HepG2 (cell line): ENCODE measurements at regions not wholly inside any gene's neighbourhood (a gene's known extent, or its start where the extent isn't known, plus 50 kb on each side); places are given as distances from the start of the nearest gene placed in this dataset.

ENCODE experiments used
- ATAC-seq: fragments of 200-7000 bp; cut with Tn5 transposase; 3 replicates; pipeline ENCODE4 v1.9.1; 2020; ENCODE audit warnings: mild to moderate bottlenecking, moderate library complexity
- BruUV-seq: library from RNA; stranded (reverse); fragments of 400-500 nt; replicated peaks from 2 replicates; lab custom pipeline; 2021; lab: Mats Ljungman, UMichigan
- CTCF ChIA-PET: fragments of 300-600 bp; formaldehyde crosslinking; extraction: SDS; loops from one replicate; lab custom pipeline; 2021; ENCODE audit warnings: low total read pairs, inconsistent platforms, low intra/inter-chr PET ratio; lab: Yijun Ruan, JAX
- POLR2A ChIA-PET: fragments of 350-600 bp; sonication (Branson Sonifier 250); formaldehyde crosslinking; loops from one replicate; lab custom pipeline; 2020; ENCODE audit warnings: antibody characterized with exemption, inconsistent platforms; lab: Yijun Ruan, JAX
- DNase-seq: peaks from one replicate; pipeline ENCODE4 v3.0.0-alpha.2; 2015; ENCODE audit warnings: low spot score
- FAIRE-seq: peaks from 3 replicates; lab custom pipeline; 2011; peaks lifted over from hg19 to GRCh38; lab: Jason Lieb, UNC
- H2AFZ ChIP-seq: one replicate; pipeline ENCODE4 v1.6.1; 2011; ENCODE audit warnings: low read length, inconsistent platforms
- H3K27ac ChIP-seq: fragments of 300-600 bp; 3 replicates; pipeline ENCODE4 v1.8.0; 2011; ENCODE audit warnings: mixed run types, mild to moderate bottlenecking, mixed read lengths, low read length, inconsistent platforms; ENCODE audit not compliant: insufficient read depth; ENCODE audit errors: extremely low read length
- H3K27me3 ChIP-seq, 2 experiments: fragments of 200-600 bp in 1 of 2; 2 replicates in 1 of 2; 3 replicates in 1 of 2; pipeline versions ENCODE4 v1.6.0 to v1.8.0; 2011; ENCODE audit warnings: low read length in 2 of 2, mild to moderate bottlenecking in 2 of 2, moderate library complexity in 2 of 2, inconsistent platforms in 1 of 2; ENCODE audit not compliant: insufficient read depth in 2 of 2, control insufficient read depth in 1 of 2
- H3K36me3 ChIP-seq, 2 experiments: fragments of 200-600 bp in 1 of 2; replicated peaks in 1 of 2; 2 replicates in 1 of 2; 3 replicates in 1 of 2; pipeline versions ENCODE4 v1.5.1 to v1.8.0; 2011; ENCODE audit warnings: low read length in 2 of 2, inconsistent platforms in 1 of 2; ENCODE audit not compliant: insufficient read depth in 2 of 2, control insufficient read depth in 1 of 2
- H3K4me1 ChIP-seq: 2 replicates; pipeline ENCODE4 v1.5.1; 2012; ENCODE audit warnings: low read length, inconsistent platforms; ENCODE audit not compliant: insufficient read depth
- H3K4me2 ChIP-seq: 2 replicates; pipeline ENCODE4 v1.6.0; 2011; ENCODE audit warnings: low read depth, low read length, inconsistent platforms
- H3K4me3 ChIP-seq, 3 experiments: fragments of 200-600 bp in 1 of 3; sonication (generic), shearing (Covaris generic) in 1 of 3; replicated peaks in 1 of 3; 2 replicates each; pipeline ENCODE4 v1.5.1; 2011 to 2016; ENCODE audit warnings: low read length in 3 of 3, inconsistent platforms in 2 of 3, low read depth in 2 of 3, mild to moderate bottlenecking in 2 of 3, control low read depth in 1 of 3, mixed read lengths in 1 of 3; ENCODE audit not compliant: insufficient read depth in 1 of 3
- H3K79me2 ChIP-seq: one replicate; pipeline ENCODE4 v1.6.1; 2011; ENCODE audit warnings: low read length, inconsistent platforms; ENCODE audit not compliant: insufficient read depth
- H3K9ac ChIP-seq: 2 replicates; pipeline ENCODE4 v1.6.0; 2011; ENCODE audit warnings: mild to moderate bottlenecking, low read depth, low read length, inconsistent platforms; ENCODE audit not compliant: insufficient read depth
- H3K9me3 ChIP-seq: 2 replicates; pipeline ENCODE4 v1.5.1; 2012; ENCODE audit warnings: mild to moderate bottlenecking, low read length
- H4K20me1 ChIP-seq: 2 replicates; pipeline ENCODE4 v1.6.0; 2011; ENCODE audit warnings: inconsistent platforms, mild to moderate bottlenecking, low read length, moderate library complexity; ENCODE audit not compliant: insufficient read depth
- DPF2 ChIP-seq: sonication (generic); formaldehyde crosslinking; IDR thresholded peaks from 2 replicates; pipeline ENCODE4 v1.4.0; 2020; ENCODE audit warnings: mild to moderate bottlenecking, low read depth, missing genetic modification reagents, borderline replicate concordance
- GATAD2A ChIP-seq: IDR thresholded peaks from 2 replicates; pipeline ENCODE4 v1.6.1; 2016
- GPN1 ChIP-seq: sonication (generic); formaldehyde crosslinking; IDR thresholded peaks from 2 replicates; pipeline ENCODE4 v1.5.1; 2020; ENCODE audit warnings: missing genetic modification reagents, borderline replicate concordance
- HNRNPLL ChIP-seq: fragments of 200-400 bp; formaldehyde crosslinking; IDR thresholded peaks from 2 replicates; pipeline ENCODE4 v1.6.1; 2017; ENCODE audit warnings: mild to moderate bottlenecking, low read depth, low read length; ENCODE audit not compliant: poor library complexity, severe bottlenecking
- IRX3 ChIP-seq: sonication (generic); formaldehyde crosslinking; IDR thresholded peaks from 2 replicates; pipeline ENCODE4 v1.8.1; 2023; ENCODE audit warnings: mild to moderate bottlenecking, low read depth, missing genetic modification reagents, borderline replicate concordance
- NCOA5 ChIP-seq: sonication (generic); formaldehyde crosslinking; IDR thresholded peaks from 2 replicates; pipeline ENCODE4 v1.4.0; 2020; ENCODE audit warnings: missing genetic modification reagents
- POLR2G ChIP-seq: fragments of 200-400 bp; formaldehyde crosslinking; IDR thresholded peaks from 2 replicates; pipeline ENCODE4 v1.6.1; 2018; ENCODE audit warnings: mild to moderate bottlenecking, low read depth, low read length, moderate library complexity
- RAD21 ChIP-seq: fragments of 450-650 bp; formaldehyde crosslinking; IDR thresholded peaks from 2 replicates; pipeline ENCODE4 v1.5.0; 2020; ENCODE audit warnings: mild to moderate bottlenecking
- RBFOX2 ChIP-seq: fragments of 200-400 bp; formaldehyde crosslinking; IDR thresholded peaks from 2 replicates; pipeline ENCODE4 v1.6.1; 2017; ENCODE audit warnings: low read depth, mild to moderate bottlenecking, low read length
- SETDB1 ChIP-seq: sonication (generic); formaldehyde crosslinking; IDR thresholded peaks from 2 replicates; pipeline ENCODE4 v1.5.1; 2020; ENCODE audit warnings: missing genetic modification reagents, mild to moderate bottlenecking, borderline replicate concordance
- U2AF2 ChIP-seq: fragments of 200-400 bp; formaldehyde crosslinking; IDR thresholded peaks from 2 replicates; pipeline ENCODE4 v1.6.1; 2017; ENCODE audit warnings: low read depth, mild to moderate bottlenecking, low read length
- ZBTB21 ChIP-seq: sonication (generic); formaldehyde crosslinking; IDR thresholded peaks from 2 replicates; pipeline ENCODE4 v1.4.0; 2020; ENCODE audit warnings: missing genetic modification reagents
- ZNF207 ChIP-seq: fragments of 450-650 bp; IDR thresholded peaks from 2 replicates; pipeline ENCODE4 v1.6.1; 2016; ENCODE audit warnings: antibody characterized with exemption, borderline replicate concordance
- ZNF343 ChIP-seq: sonication (generic); formaldehyde crosslinking; IDR thresholded peaks from 2 replicates; pipeline ENCODE4 v1.4.0; 2020; ENCODE audit warnings: mild to moderate bottlenecking, missing genetic modification reagents
- ZNF451 ChIP-seq: sonication (generic); formaldehyde crosslinking; IDR thresholded peaks from 2 replicates; pipeline ENCODE4 v1.5.0; 2020; ENCODE audit warnings: mild to moderate bottlenecking, missing genetic modification reagents
- ZNF674 ChIP-seq: sonication (generic); formaldehyde crosslinking; IDR thresholded peaks from 2 replicates; pipeline ENCODE4 v1.5.0; 2020; ENCODE audit warnings: low read depth, mild to moderate bottlenecking, missing genetic modification reagents
- ZNF776 ChIP-seq: sonication (generic); formaldehyde crosslinking; IDR thresholded peaks from 2 replicates; pipeline ENCODE4 v1.4.0; 2020; ENCODE audit warnings: mild to moderate bottlenecking, missing genetic modification reagents
- WGBS: methylation state at CpG from one replicate; pipeline ENCODE4 v1.1.6; 2017; ENCODE audit warnings: low lambda C conversion rate; 5-methylcytosine and 5-hydroxymethylcytosine counted together
- in situ Hi-C: cut with HindIII; loops from 2 replicates; pipeline ENCODE4 v1.10.0; 2017; ENCODE audit warnings: low pct_unique_long_range_greater_than_20kb; ENCODE audit not compliant: extremely low pct_ligation_motif_present
- intact Hi-C: fragments of 100-400 bp; cut with micrococcal nuclease; formaldehyde crosslinking; loops from one replicate; pipeline ENCODE4 v1.10.0; 2022; ENCODE audit not compliant: unreplicated experiment
- TF ChIP-seq, protein P1 (sequence below): IDR thresholded peaks from 2 replicates; pipeline ENCODE4 v1.6.1; 2018; ENCODE audit warnings: missing genetic modification reagents, mild to moderate bottlenecking, missing compliant biosample characterization
- TF ChIP-seq, protein P2 (sequence below): fragments of 450-650 bp; IDR thresholded peaks from 2 replicates; pipeline ENCODE4 v1.6.1; 2016
- TF ChIP-seq, protein P3 (sequence below): IDR thresholded peaks from 2 replicates; pipeline ENCODE4 v1.6.1; 2016; ENCODE audit warnings: mild to moderate bottlenecking

DNA sequence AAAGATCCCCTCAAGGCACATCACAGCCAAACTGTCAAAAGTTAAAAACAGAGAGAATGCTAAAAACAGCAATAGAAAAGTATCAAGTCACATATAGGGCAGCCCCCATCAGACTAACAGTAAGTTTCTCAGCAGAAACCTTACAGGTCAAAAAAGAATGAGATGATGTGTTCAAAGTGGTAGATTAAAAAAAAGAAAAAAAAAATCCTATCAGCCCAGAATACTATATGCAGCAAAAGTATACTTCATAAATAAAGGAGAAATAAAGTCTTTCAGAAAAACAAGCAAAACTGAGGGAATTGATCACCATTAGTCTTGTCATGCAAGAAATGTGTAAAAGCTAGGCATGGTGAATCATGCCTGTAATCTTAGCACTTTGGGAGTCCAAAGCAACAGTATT, 99.9 kb upstream of the RAD23B start:
- CTCF ChIA-PET, result no interaction called here
- no peak for ATAC-seq
- H3K27ac ChIP-seq, result no peak overlapping the region

DNA sequence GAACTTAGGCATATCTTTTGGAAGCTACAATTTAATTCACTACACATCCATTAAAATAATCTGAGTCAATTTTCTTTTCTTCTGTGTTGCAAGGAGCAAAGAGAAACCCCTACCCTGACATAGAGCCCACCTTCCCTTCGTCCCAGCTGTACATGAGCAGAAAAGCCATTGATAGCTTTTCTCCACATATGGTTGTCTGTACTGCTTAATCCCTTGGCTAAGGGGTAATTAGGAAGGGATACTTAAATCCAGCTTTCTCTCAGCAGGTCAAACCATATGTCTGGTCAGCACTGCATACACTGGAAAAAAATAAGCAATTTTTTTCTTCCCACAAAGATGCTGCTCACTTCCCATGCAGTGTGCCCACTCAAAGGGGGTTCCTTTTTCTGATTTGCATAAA, 94.7 kb upstream of the RAD23B start:
- CTCF ChIA-PET, result no interaction called here
- DNase-seq, result no peak
- BruUV-seq, result no TSS peak

More for the DNA sequence above, 99.9 kb upstream of the RAD23B start:
- intact Hi-C loops (no loop called here), in situ Hi-C loops (no loop called here)
- Histone ChIP-seq H3K79me2 (no peaks in the 10 kb centered on the region), H3K4me3 (no peak overlapping the region), H3K36me3 (no peaks in the 10 kb centered on the region), H3K4me1 (no peaks in the 10 kb centered on the region), H3K9ac (no peak overlapping the region), H4K20me1 (no peaks in the 10 kb centered on the region), H3K9me3 (no peaks in the 10 kb centered on the region; the same call in 1 of the 2 replicates), H2AFZ (no peak overlapping the region), H3K4me2 (no peak overlapping the region), H3K27me3 (no peaks in the 10 kb centered on the region; a peak in 1 of 5 replicates)
- TF ChIP-seq, protein P1, sequence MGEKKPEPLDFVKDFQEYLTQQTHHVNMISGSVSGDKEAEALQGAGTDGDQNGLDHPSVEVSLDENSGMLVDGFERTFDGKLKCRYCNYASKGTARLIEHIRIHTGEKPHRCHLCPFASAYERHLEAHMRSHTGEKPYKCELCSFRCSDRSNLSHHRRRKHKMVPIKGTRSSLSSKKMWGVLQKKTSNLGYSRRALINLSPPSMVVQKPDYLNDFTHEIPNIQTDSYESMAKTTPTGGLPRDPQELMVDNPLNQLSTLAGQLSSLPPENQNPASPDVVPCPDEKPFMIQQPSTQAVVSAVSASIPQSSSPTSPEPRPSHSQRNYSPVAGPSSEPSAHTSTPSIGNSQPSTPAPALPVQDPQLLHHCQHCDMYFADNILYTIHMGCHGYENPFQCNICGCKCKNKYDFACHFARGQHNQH, result no peak
- TF ChIP-seq RBFOX2, result no peak
- TF ChIP-seq RAD21, result no peak
- TF ChIP-seq ZNF451, result no peak
- no peak for TF ChIP-seq POLR2G
- no peak for TF ChIP-seq NCOA5 (CRISPR knock-in tag)
- no peak for TF ChIP-seq ZBTB21
- TF ChIP-seq GPN1 (CRISPR knock-in tag), result no peak
- no peak for TF ChIP-seq U2AF2
- no peak for TF ChIP-seq SETDB1 (CRISPR knock-in tag)
- no peak for TF ChIP-seq GATAD2A (CRISPR knock-in tag)
- DNase-seq (no peak), FAIRE-seq (no peak)
- POLR2A ChIA-PET, result no interaction called here
- no TSS peak for BruUV-seq

More for the DNA sequence above, 94.7 kb upstream of the RAD23B start:
- no peak for TF ChIP-seq HNRNPLL
- no peak for TF ChIP-seq ZNF674
- no peak for TF ChIP-seq ZNF207
- TF ChIP-seq, protein P2, sequence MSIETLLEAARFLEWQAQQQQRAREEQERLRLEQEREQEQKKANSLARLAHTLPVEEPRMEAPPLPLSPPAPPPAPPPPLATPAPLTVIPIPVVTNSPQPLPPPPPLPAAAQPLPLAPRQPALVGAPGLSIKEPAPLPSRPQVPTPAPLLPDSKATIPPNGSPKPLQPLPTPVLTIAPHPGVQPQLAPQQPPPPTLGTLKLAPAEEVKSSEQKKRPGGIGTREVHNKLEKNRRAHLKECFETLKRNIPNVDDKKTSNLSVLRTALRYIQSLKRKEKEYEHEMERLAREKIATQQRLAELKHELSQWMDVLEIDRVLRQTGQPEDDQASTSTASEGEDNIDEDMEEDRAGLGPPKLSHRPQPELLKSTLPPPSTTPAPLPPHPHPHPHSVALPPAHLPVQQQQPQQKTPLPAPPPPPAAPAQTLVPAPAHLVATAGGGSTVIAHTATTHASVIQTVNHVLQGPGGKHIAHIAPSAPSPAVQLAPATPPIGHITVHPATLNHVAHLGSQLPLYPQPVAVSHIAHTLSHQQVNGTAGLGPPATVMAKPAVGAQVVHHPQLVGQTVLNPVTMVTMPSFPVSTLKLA, result no peak
- TF ChIP-seq, protein P3, sequence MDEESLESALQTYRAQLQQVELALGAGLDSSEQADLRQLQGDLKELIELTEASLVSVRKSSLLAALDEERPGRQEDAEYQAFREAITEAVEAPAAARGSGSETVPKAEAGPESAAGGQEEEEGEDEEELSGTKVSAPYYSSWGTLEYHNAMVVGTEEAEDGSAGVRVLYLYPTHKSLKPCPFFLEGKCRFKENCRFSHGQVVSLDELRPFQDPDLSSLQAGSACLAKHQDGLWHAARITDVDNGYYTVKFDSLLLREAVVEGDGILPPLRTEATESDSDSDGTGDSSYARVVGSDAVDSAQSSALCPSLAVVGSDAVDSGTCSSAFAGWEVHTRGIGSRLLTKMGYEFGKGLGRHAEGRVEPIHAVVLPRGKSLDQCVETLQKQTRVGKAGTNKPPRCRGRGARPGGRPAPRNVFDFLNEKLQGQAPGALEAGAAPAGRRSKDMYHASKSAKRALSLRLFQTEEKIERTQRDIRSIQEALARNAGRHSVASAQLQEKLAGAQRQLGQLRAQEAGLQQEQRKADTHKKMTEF, result no peak
- no peak for TF ChIP-seq ZNF776 (CRISPR knock-in tag)
- TF ChIP-seq ZNF343 (CRISPR knock-in tag), result no peak
- TF ChIP-seq IRX3 (CRISPR knock-in tag), result no peak
- no peak for TF ChIP-seq DPF2
- Histone ChIP-seq H3K27me3 (no peaks in the 10 kb centered on the region), H3K9ac (no peak overlapping the region), H3K27ac (no peak overlapping the region), H3K79me2 (no peaks in the 10 kb centered on the region), H3K36me3 (no peaks in the 10 kb centered on the region), H2AFZ (no peak overlapping the region), H3K4me1 (peaks cover 13% of the 10 kb centered on the region), H3K9me3 (no peaks in the 10 kb centered on the region; the same call in 1 of the 2 replicates), H4K20me1 (no peaks in the 10 kb centered on the region), H3K4me3 (no peak overlapping the region), H3K4me2 (no peak overlapping the region)
- in situ Hi-C loops, result no loop called here
- FAIRE-seq (no peak), ATAC-seq (no peak)
- intact Hi-C loops, result no loop called here
- POLR2A ChIA-PET, result no interaction called here
- 63% methylated on average over 1 of the region's 1 CpG for WGBS
